HL-60 (cell line): ENCODE measurements at regions not wholly inside any gene's neighbourhood (a gene's known extent, or its start where the extent isn't known, plus 50 kb on each side); places are given as distances from the start of the nearest gene placed in this dataset.
"Not testable (repeated sequence)": the region's sequence is repeated elsewhere in the genome, so short reads cannot be mapped to it uniquely, and the experiment has no call there.

Source experiments
- DNase-seq, 2 experiments: peaks; one replicate each; pipeline ENCODE4 v3.0.0-alpha.2; 2010 to 2020; ENCODE audit warnings: low read depth in 1 of 2, low spot score in 1 of 2
- H3K27ac ChIP-seq: fragments of 250-450 bp; sonication (Bioruptor Pico); replicated peaks from 2 replicates; pipeline ENCODE4 v1.5.1; 2020; ENCODE audit warnings: mild to moderate bottlenecking, moderate library complexity
- H3K27me3 ChIP-seq: fragments of 250-450 bp; sonication (Bioruptor Pico); 2 replicates; pipeline ENCODE4 v1.5.1; 2021; ENCODE audit warnings: mild to moderate bottlenecking, moderate library complexity; ENCODE audit not compliant: insufficient read depth, poor library complexity, severe bottlenecking
- H3K4me3 ChIP-seq: replicated peaks from 2 replicates; pipeline ENCODE4 v1.5.1; 2011; ENCODE audit warnings: mild to moderate bottlenecking, control low read depth, low read length; ENCODE audit not compliant: insufficient read depth
- CTCF ChIP-seq: IDR thresholded peaks from one replicate; pipeline ENCODE4 v1.5.1; 2011; ENCODE audit warnings: low read length, control low read depth, inconsistent platforms; ENCODE audit not compliant: insufficient read depth
- GABPA ChIP-seq: IDR thresholded peaks from 2 replicates; pipeline ENCODE4 v1.6.1; 2012; ENCODE audit warnings: low read depth
- POLR2AphosphoS5 ChIP-seq: IDR thresholded peaks from 2 replicates; pipeline ENCODE4 v1.6.1; 2012; ENCODE audit warnings: low read depth
- REST ChIP-seq: IDR thresholded peaks from 2 replicates; pipeline ENCODE4 v1.6.1; 2012; ENCODE audit warnings: low read depth; ENCODE audit not compliant: insufficient replicate concordance
- SPI1 ChIP-seq: IDR thresholded peaks from 2 replicates; pipeline ENCODE4 v1.6.1; 2012; ENCODE audit warnings: low read depth, mild to moderate bottlenecking, borderline replicate concordance

DNA sequence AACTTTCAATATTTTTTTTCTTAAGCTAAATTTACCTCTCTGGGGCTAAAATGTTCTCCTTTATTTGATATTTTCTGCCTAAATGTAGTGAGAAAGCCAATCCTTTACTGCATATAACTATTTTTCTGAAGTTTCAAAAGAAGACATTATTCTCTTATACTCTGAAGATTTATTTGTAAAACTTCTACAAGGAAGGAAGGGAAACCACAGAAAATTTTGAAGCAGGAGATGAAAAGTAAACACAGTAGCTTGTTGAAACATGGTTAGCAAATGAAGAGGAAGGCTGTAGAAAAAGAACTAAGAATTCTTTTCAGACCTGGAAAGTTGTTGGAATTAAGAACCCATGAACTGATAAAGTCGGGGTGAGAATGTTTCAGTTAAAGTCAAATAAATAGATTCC, 330.3 kb downstream of the HGF start:
- H3K4me3 ChIP-seq, result no peak overlapping the region
- TF ChIP-seq POLR2AphosphoS5, result no peak
- TF ChIP-seq GABPA, result no peak
- no peak for TF ChIP-seq CTCF
- no peak for TF ChIP-seq REST
- no peak for TF ChIP-seq SPI1
- no peak overlapping the region for H3K27ac ChIP-seq
- H3K27me3 ChIP-seq, result no peaks in the 10 kb centered on the region
- no peak for DNase-seq

- DNase-seq, H3K27me3 ChIP-seq, H3K4me3 ChIP-seq, H3K27ac ChIP-seq: not testable (repeated sequence)
These were observed 332.7 kb downstream of the HGF start for GRCh38 chr7:81437160-81437559.

DNA sequence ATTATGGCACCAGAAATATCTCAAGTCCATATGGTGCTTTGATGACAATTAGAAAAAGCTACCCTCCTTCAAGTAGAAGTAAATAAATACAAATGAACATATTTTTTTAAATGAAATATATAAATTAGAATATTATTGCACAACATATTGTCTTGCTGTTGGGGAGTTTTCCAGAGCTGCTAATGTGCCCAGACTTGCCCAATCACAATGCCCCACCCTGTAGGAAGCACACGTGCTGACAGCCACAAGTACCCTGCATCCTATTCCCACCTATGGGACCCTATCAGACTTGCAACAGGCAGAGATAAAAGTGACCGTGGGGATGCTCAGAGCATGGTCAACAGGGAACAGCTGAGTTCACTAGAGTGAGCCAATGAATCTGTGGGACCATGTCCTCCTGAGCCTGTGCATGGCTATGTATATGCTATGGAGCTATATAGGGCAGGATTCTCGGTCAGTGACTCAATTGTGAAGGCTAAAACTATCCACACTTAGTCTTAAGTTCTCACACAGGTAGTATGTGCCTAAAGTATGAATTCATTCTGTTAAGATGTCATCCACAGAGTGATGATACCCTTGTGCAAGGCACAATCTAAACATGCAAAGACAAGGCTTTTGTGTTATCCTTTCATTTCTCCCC, 336.0 kb downstream of the HGF start:
- TF ChIP-seq POLR2AphosphoS5 (no peak), SPI1 (no peak), REST (no peak), CTCF (no peak), GABPA (no peak)

DNA sequence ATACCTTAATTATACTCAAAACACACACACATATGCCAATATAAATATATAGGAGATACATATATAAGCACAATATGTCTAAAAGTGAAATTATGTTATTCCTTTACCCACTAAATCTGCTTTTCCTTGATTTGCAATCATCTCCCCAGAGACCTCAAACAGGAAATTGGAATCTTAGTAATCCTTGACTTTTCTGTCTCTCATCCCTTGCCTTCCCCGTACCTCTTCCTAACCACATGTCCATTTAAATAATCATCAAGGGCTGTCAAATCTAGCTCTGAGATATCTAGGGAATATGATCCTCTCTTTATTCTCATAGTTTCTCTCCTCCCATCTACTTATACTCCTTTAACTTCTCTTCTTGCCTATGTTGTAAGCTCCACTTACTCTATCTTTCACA, 336.6 kb downstream of the HGF start:
- Histone ChIP-seq H3K27ac (no peak overlapping the region), H3K4me3 (no peak overlapping the region), H3K27me3 (no peaks in the 10 kb centered on the region)
- TF ChIP-seq GABPA (no peak), REST (no peak), SPI1 (no peak), POLR2AphosphoS5 (no peak), CTCF (no peak)
- no peak for DNase-seq

More for the DNA sequence above, 336.0 kb downstream of the HGF start:
- Histone ChIP-seq H3K27me3 (no peaks in the 10 kb centered on the region), H3K4me3 (no peak overlapping the region), H3K27ac (no peak overlapping the region)
- DNase-seq, result no peak
